ENCODE measurements at regions not wholly inside any gene's neighbourhood (a gene's known extent, or its start where the extent isn't known, plus 50 kb on each side); places are given as distances from the start of the nearest gene placed in this dataset.

DNA sequence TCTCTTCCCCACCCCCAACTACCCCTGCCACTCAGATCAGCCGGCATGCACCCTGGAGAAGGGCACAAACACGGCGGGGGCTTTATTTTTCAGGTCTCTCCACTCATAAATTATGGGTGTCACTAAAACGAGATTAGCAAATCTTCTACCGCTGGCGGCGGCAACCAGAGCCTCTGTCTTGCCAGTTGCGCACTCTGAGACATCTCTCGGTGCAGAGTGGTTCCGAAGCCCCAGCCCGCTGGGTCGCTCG, 125.3 kb upstream of the C11orf58 start:
- TF ChIP-seq, protein P1, sequence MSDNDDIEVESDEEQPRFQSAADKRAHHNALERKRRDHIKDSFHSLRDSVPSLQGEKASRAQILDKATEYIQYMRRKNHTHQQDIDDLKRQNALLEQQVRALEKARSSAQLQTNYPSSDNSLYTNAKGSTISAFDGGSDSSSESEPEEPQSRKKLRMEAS (IDR thresholded peaks at IDR 0.05): no peak
- TF ChIP-seq NR2F2 (IDR thresholded peaks at IDR 0.05) (no peak), JUND (IDR thresholded peaks at IDR 0.05) (no peak), EGR1 (IDR thresholded peaks at IDR 0.05; ENCODE audit: low read depth in 2 of 2) (no peak), GABPA (IDR thresholded peaks at IDR 0.05 in 1 of 2, conservative IDR thresholded peaks at IDR 0.05 in 1 of 2) (no peak), SP1 (IDR thresholded peaks at IDR 0.05) (no peak), FOXA1 (IDR thresholded peaks at IDR 0.05) (no peak), FOXA2 (IDR thresholded peaks at IDR 0.05) (no peak), TAF1 (conservative IDR thresholded peaks at IDR 0.05) (no peak), RXRA (IDR thresholded peaks at IDR 0.05) (no peak), RAD21 (IDR thresholded peaks at IDR 0.05) (no peak)
- TF ChIP-seq, protein P2, sequence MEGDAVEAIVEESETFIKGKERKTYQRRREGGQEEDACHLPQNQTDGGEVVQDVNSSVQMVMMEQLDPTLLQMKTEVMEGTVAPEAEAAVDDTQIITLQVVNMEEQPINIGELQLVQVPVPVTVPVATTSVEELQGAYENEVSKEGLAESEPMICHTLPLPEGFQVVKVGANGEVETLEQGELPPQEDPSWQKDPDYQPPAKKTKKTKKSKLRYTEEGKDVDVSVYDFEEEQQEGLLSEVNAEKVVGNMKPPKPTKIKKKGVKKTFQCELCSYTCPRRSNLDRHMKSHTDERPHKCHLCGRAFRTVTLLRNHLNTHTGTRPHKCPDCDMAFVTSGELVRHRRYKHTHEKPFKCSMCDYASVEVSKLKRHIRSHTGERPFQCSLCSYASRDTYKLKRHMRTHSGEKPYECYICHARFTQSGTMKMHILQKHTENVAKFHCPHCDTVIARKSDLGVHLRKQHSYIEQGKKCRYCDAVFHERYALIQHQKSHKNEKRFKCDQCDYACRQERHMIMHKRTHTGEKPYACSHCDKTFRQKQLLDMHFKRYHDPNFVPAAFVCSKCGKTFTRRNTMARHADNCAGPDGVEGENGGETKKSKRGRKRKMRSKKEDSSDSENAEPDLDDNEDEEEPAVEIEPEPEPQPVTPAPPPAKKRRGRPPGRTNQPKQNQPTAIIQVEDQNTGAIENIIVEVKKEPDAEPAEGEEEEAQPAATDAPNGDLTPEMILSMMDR (IDR thresholded peaks at IDR 0.05; ENCODE audit: low read depth, low read length, missing input control): no peak
- TF ChIP-seq, protein P3, sequence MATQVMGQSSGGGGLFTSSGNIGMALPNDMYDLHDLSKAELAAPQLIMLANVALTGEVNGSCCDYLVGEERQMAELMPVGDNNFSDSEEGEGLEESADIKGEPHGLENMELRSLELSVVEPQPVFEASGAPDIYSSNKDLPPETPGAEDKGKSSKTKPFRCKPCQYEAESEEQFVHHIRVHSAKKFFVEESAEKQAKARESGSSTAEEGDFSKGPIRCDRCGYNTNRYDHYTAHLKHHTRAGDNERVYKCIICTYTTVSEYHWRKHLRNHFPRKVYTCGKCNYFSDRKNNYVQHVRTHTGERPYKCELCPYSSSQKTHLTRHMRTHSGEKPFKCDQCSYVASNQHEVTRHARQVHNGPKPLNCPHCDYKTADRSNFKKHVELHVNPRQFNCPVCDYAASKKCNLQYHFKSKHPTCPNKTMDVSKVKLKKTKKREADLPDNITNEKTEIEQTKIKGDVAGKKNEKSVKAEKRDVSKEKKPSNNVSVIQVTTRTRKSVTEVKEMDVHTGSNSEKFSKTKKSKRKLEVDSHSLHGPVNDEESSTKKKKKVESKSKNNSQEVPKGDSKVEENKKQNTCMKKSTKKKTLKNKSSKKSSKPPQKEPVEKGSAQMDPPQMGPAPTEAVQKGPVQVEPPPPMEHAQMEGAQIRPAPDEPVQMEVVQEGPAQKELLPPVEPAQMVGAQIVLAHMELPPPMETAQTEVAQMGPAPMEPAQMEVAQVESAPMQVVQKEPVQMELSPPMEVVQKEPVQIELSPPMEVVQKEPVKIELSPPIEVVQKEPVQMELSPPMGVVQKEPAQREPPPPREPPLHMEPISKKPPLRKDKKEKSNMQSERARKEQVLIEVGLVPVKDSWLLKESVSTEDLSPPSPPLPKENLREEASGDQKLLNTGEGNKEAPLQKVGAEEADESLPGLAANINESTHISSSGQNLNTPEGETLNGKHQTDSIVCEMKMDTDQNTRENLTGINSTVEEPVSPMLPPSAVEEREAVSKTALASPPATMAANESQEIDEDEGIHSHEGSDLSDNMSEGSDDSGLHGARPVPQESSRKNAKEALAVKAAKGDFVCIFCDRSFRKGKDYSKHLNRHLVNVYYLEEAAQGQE (IDR thresholded peaks at IDR 0.05): no peak
- TF ChIP-seq, protein P4, sequence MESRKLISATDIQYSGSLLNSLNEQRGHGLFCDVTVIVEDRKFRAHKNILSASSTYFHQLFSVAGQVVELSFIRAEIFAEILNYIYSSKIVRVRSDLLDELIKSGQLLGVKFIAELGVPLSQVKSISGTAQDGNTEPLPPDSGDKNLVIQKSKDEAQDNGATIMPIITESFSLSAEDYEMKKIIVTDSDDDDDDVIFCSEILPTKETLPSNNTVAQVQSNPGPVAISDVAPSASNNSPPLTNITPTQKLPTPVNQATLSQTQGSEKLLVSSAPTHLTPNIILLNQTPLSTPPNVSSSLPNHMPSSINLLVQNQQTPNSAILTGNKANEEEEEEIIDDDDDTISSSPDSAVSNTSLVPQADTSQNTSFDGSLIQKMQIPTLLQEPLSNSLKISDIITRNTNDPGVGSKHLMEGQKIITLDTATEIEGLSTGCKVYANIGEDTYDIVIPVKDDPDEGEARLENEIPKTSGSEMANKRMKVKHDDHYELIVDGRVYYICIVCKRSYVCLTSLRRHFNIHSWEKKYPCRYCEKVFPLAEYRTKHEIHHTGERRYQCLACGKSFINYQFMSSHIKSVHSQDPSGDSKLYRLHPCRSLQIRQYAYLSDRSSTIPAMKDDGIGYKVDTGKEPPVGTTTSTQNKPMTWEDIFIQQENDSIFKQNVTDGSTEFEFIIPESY (IDR thresholded peaks at IDR 0.05): no peak
